GM12892 (cell line): ENCODE measurements at regions not wholly inside any gene's neighbourhood (a gene's known extent, or its start where the extent isn't known, plus 50 kb on each side); places are given as distances from the start of the nearest gene placed in this dataset.

Experiments used
- DNase-seq: peaks from one replicate; pipeline ENCODE4 v3.0.0; 2011; ENCODE audit not compliant: insufficient read length
- FAIRE-seq: peaks from 2 replicates; lab custom pipeline; 2011; peaks lifted over from hg19 to GRCh38; lab: Jason Lieb, UNC
- POLR2A ChIP-seq: IDR thresholded peaks from 2 replicates; pipeline ENCODE4 v1.6.1; 2011; ENCODE audit warnings: low read depth, low read length, control low read depth
- POLR2AphosphoS5 ChIP-seq: IDR thresholded peaks from 2 replicates; pipeline ENCODE4 v1.6.1; 2011; ENCODE audit warnings: low read depth, low read length, control low read depth
- TAF1 ChIP-seq: IDR thresholded peaks from 2 replicates; pipeline ENCODE4 v1.6.1; 2011; ENCODE audit warnings: low read depth, mild to moderate bottlenecking, control low read depth, low read length, borderline replicate concordance

GRCh38 chr2:240210198-240210965, 69.9 kb upstream of the OTOS start:
- no peak for TF ChIP-seq POLR2A
- no peak for TF ChIP-seq TAF1
- no peak for TF ChIP-seq POLR2AphosphoS5
- DNase-seq = no peak
- no peak for FAIRE-seq

GRCh38 chr2:240211096-240211495, 70.6 kb upstream of the OTOS start:
- TF ChIP-seq POLR2AphosphoS5 (no peak), TAF1 (no peak), POLR2A (no peak)
- DNase-seq = no peak
- no peak for FAIRE-seq

GRCh38 chr2:240211598-240212424, 71.4 kb upstream of the OTOS start:
- FAIRE-seq = no peak
- TF ChIP-seq TAF1 = no peak
- TF ChIP-seq POLR2A = no peak
- no peak for TF ChIP-seq POLR2AphosphoS5
- DNase-seq = no peak

GRCh38 chr2:240212425-240213225, 72.2 kb upstream of the OTOS start:
- FAIRE-seq (no peak), DNase-seq (no peak)
- no peak for TF ChIP-seq POLR2AphosphoS5
- no peak for TF ChIP-seq TAF1
- TF ChIP-seq POLR2A = no peak

GRCh38 chr2:240213226-240213475, 72.7 kb upstream of the OTOS start:
- no peak for DNase-seq
- FAIRE-seq = no peak
- TF ChIP-seq TAF1 (no peak), POLR2AphosphoS5 (no peak), POLR2A (no peak)

GRCh38 chr2:240213476-240214421, 73.3 kb upstream of the OTOS start:
- TF ChIP-seq POLR2AphosphoS5 (no peak), TAF1 (no peak), POLR2A (no peak)
- DNase-seq = no peak
- no peak for FAIRE-seq

- FAIRE-seq (no peak), DNase-seq (no peak)
- no peak for TF ChIP-seq POLR2A
- no peak for TF ChIP-seq POLR2AphosphoS5
- no peak for TF ChIP-seq TAF1
Measured at GRCh38 chr2:240214790-240215675, 74.6 kb upstream of the OTOS start.

- TF ChIP-seq TAF1 (no peak), POLR2A (no peak), POLR2AphosphoS5 (no peak)
- FAIRE-seq (no peak), DNase-seq (no peak)
Measured at GRCh38 chr2:240215676-240216051, 75.2 kb upstream of the OTOS start.

GRCh38 chr2:240216167-240216566, 75.7 kb upstream of the OTOS start:
- DNase-seq = no peak
- TF ChIP-seq TAF1 = no peak
- no peak for TF ChIP-seq POLR2A
- FAIRE-seq = no peak

GRCh38 chr2:240217431-240218301, 77.2 kb upstream of the OTOS start:
- FAIRE-seq = no peak
- DNase-seq = no peak
- TF ChIP-seq TAF1 (no peak), POLR2AphosphoS5 (no peak), POLR2A (no peak)

- DNase-seq (no peak), FAIRE-seq (no peak)
- no peak for TF ChIP-seq POLR2A
- TF ChIP-seq POLR2AphosphoS5 = no peak
- no peak for TF ChIP-seq TAF1
Measured at GRCh38 chr2:240219208-240219890, 78.9 kb upstream of the OTOS start.
